GM21723 (cell line): ENCODE measurements at regions not wholly inside any gene's neighbourhood (a gene's known extent, or its start where the extent isn't known, plus 50 kb on each side); places are given as distances from the start of the nearest gene placed in this dataset.

Source experiments
- ATAC-seq: cut with Tn5 transposase; IDR thresholded peaks from one replicate; pipeline ENCODE4 v1.9.1; 2021; ENCODE audit warnings: mild to moderate bottlenecking, moderate library complexity; ENCODE audit not compliant: unreplicated experiment

GRCh38 chr3:168422843-168423242, 327.1 kb upstream of the GOLIM4 start:
- no peak for ATAC-seq

- no peak for ATAC-seq
Observed at GRCh38 chr3:168419091-168419490, 323.4 kb upstream of the GOLIM4 start.

GRCh38 chr3:168417016-168417415, 321.3 kb upstream of the GOLIM4 start:
- ATAC-seq, result no peak

GRCh38 chr3:168416446-168416845, 320.7 kb upstream of the GOLIM4 start:
- no peak for ATAC-seq

- ATAC-seq, result no peak
Observed at GRCh38 chr3:168414149-168414548, 318.4 kb upstream of the GOLIM4 start.

- no peak for ATAC-seq
Observed at GRCh38 chr3:168407381-168407780, 311.7 kb upstream of the GOLIM4 start.

GRCh38 chr3:168405288-168405687, 309.6 kb upstream of the GOLIM4 start:
- no peak for ATAC-seq

- ATAC-seq, result no peak
Observed at GRCh38 chr3:168398371-168399025, 302.8 kb upstream of the GOLIM4 start.

- no peak for ATAC-seq
Observed at GRCh38 chr3:168396861-168397260, 301.1 kb upstream of the GOLIM4 start.

- no peak for ATAC-seq
Observed at GRCh38 chr3:168395551-168395950, 299.8 kb upstream of the GOLIM4 start.

- ATAC-seq, result no peak
Observed at GRCh38 chr3:168394439-168394838, 298.7 kb upstream of the GOLIM4 start.

GRCh38 chr3:168386301-168386700, 290.6 kb upstream of the GOLIM4 start:
- ATAC-seq, result no peak

GRCh38 chr3:168384990-168385389, 289.3 kb upstream of the GOLIM4 start:
- ATAC-seq, result no peak

GRCh38 chr3:168383573-168383972, 287.8 kb upstream of the GOLIM4 start:
- ATAC-seq, result no peak

GRCh38 chr3:168371846-168372245, 276.1 kb upstream of the GOLIM4 start:
- no peak for ATAC-seq

GRCh38 chr3:168364967-168365366, 269.2 kb upstream of the GOLIM4 start:
- no peak for ATAC-seq

- no peak for ATAC-seq
Observed at GRCh38 chr3:168362661-168363247, 267.0 kb upstream of the GOLIM4 start.

GRCh38 chr3:168362156-168362555, 266.4 kb upstream of the GOLIM4 start:
- ATAC-seq, result no peak

GRCh38 chr3:168360993-168361392, 265.3 kb upstream of the GOLIM4 start:
- ATAC-seq, result no peak

- no peak for ATAC-seq
Observed at GRCh38 chr3:168342946-168343850, 247.5 kb upstream of the GOLIM4 start.

GRCh38 chr3:168341956-168342936, 246.5 kb upstream of the GOLIM4 start:
- no peak for ATAC-seq
